Ovary (tissue), 7 donors: ENCODE measurements at regions not wholly inside any gene's neighbourhood (a gene's known extent, or its start where the extent isn't known, plus 50 kb on each side); places are given as distances from the start of the nearest gene placed in this dataset.
A peak's percentile ranks its signal among the peaks of the same experiment; 100 is the strongest.

Experiments
- DNase-seq, 5 donors: peaks; one replicate each; pipeline ENCODE4 v3.0.0-alpha.2; 2019 to 2020
- H3K27ac ChIP-seq, 2 donors: fragments of 200-600 bp; one replicate each; pipeline versions ENCODE4 v1.5.1 to v1.8.0; 2019 to 2022
- H3K27me3 ChIP-seq: fragments of 200-600 bp; one replicate; pipeline ENCODE4 v1.8.0; 2022
- H3K36me3 ChIP-seq: fragments of 200-600 bp; sonication (generic); one replicate; pipeline ENCODE4 v1.5.1; 2019
- H3K4me1 ChIP-seq: one replicate; pipeline ENCODE4 v1.8.1; 2013; ENCODE audit warnings: mild to moderate bottlenecking, moderate library complexity; ENCODE audit not compliant: insufficient read depth
- H3K4me3 ChIP-seq: fragments of 200-600 bp; sonication (generic); one replicate; pipeline ENCODE4 v1.5.1; 2017
- H3K9me3 ChIP-seq, 2 donors: fragments of 200-600 bp in 1 of 2; sonication (generic) in 1 of 2; one replicate each; pipeline versions ENCODE4 v1.5.1 to v1.8.1; 2013 to 2019; ENCODE audit warnings: mild to moderate bottlenecking in 1 of 2, moderate library complexity in 1 of 2
- CTCF ChIP-seq, 3 donors: fragments of 450-650 bp in 2 of 3; fragments of 200-600 bp in 1 of 3; IDR thresholded peaks; one replicate each; pipeline versions ENCODE4 v1.5.1 to v1.8.0; 2016 to 2022; ENCODE audit warnings: antibody characterized with exemption in 3 of 3, mild to moderate bottlenecking in 1 of 3
- EP300 ChIP-seq: sonication (generic); formaldehyde crosslinking; IDR thresholded peaks from one replicate; pipeline ENCODE4 v1.6.1; 2017; ENCODE audit warnings: antibody characterized with exemption
- POLR2A ChIP-seq: fragments of 450-650 bp; IDR thresholded peaks from one replicate; pipeline ENCODE4 v1.6.1; 2017; ENCODE audit warnings: antibody characterized with exemption, mild to moderate bottlenecking, moderate library complexity
- WGBS, 3 donors: extraction: QIAGEN DNeasy Blood & Tissue Kit in 1 of 3; methylation state at CpG; one replicate each; pipeline versions ENCODE4 v1.1.5 to v1.1.7; 2013 to 2017; 5-methylcytosine and 5-hydroxymethylcytosine counted together
- intact Hi-C, 4 donors: fragments of 100-400 bp; cut with DNase I; formaldehyde crosslinking; loops; one replicate each; pipeline versions ENCODE4 v1.11.0 to v1.15.1; 2022 to 2023
- donor health status: DM: no; HTN: no; CAD: no; lungs with moderate emphysema.
- donor health status: DM: no; HTN: no; CAD: no.
- donor health status: Bipolar disorder and iron deficiency.
- donor health status: DM: no; HTN: no; CAD: no.
- donor health status: DM: yes; HTN: yes; CAD: no.

- intact Hi-C loops, result no loop called here
- H3K9me3 ChIP-seq, result no peaks in the 10 kb centered on the region
Measured at GRCh38 chr2:65845442-65846182, 413.2 kb upstream of the SPRED2 start.

GRCh38 chr2:65842104-65842503, 409.7 kb upstream of the SPRED2 start:
- Histone ChIP-seq H3K36me3 (no peaks in the 10 kb centered on the region), H3K4me3 (no peak overlapping the region), H3K27ac (no peak overlapping the region), H3K9me3 (no peaks in the 10 kb centered on the region), H3K4me1 (no peaks in the 10 kb centered on the region), H3K27me3 (no peaks in the 10 kb centered on the region)
- no peak for DNase-seq
- 100% methylated on average over 1 of the region's 1 CpG for WGBS, 3 donors
- intact Hi-C loops, result no loop called here
- TF ChIP-seq POLR2A, result no peak

More at GRCh38 chr2:65845442-65846182, 413.2 kb upstream of the SPRED2 start:
- Histone ChIP-seq H3K36me3 (no peaks in the 10 kb centered on the region), H3K4me1 (no peaks in the 10 kb centered on the region), H3K4me3 (no peak overlapping the region), H3K27me3 (no peaks in the 10 kb centered on the region), H3K27ac (no peak overlapping the region)
- WGBS, 3 donors, result 68 to 70% (median 70%) methylated on average over 5 of the region's 5 CpGs
- TF ChIP-seq EP300 (no peak), CTCF (IDR thresholded peaks at IDR 0.05) (no peak), POLR2A (no peak)
- DNase-seq, result no peak

- Histone ChIP-seq H3K4me1 (peaks cover 6% of the 10 kb centered on the region), H3K36me3 (no peaks in the 10 kb centered on the region), H3K9me3 (no peaks in the 10 kb centered on the region), H3K4me3 (no peak overlapping the region), H3K27ac (no peak overlapping the region), H3K27me3 (no peaks in the 10 kb centered on the region)
- 68 to 81% (median 77%) methylated on average over 1 of the region's 1 CpG for WGBS, 3 donors
- no peak for DNase-seq
- intact Hi-C loops, result no loop called here
- TF ChIP-seq EP300, result no peak
- TF ChIP-seq CTCF (IDR thresholded peaks at IDR 0.05), result no peak
- TF ChIP-seq POLR2A, result no peak
Measured at GRCh38 chr2:65835975-65836549, 403.7 kb upstream of the SPRED2 start.

GRCh38 chr2:65834771-65835475, 402.5 kb upstream of the SPRED2 start:
- WGBS, 3 donors, result 20 to 26% (median 25%) methylated on average over 7 of the region's 7 CpGs
- peak in 4 of 5 donors; percentile 17 to 66 (median 53) for DNase-seq
- intact Hi-C loops, result no loop called here
- H3K27ac ChIP-seq, result no peak overlapping the region
- H3K9me3 ChIP-seq, result no peaks in the 10 kb centered on the region
- no peaks in the 10 kb centered on the region for H3K27me3 ChIP-seq
- TF ChIP-seq POLR2A (no peak), CTCF (IDR thresholded peaks at IDR 0.05) (no peak), EP300 (no peak)
- H3K36me3 ChIP-seq, result no peaks in the 10 kb centered on the region
- peaks cover 6% of the 10 kb centered on the region for H3K4me1 ChIP-seq
- no peak overlapping the region for H3K4me3 ChIP-seq

- H3K4me3 ChIP-seq, result no peak overlapping the region
- H3K4me1 ChIP-seq, result peaks cover 6% of the 10 kb centered on the region
- intact Hi-C loops, result no loop called here
- H3K27me3 ChIP-seq, result no peaks in the 10 kb centered on the region
- H3K9me3 ChIP-seq, result no peaks in the 10 kb centered on the region
- DNase-seq, result no peak
- H3K36me3 ChIP-seq, result no peaks in the 10 kb centered on the region
- TF ChIP-seq CTCF (IDR thresholded peaks at IDR 0.05), result no peak
- no peak for TF ChIP-seq POLR2A
- TF ChIP-seq EP300, result no peak
- 86 to 91% (median 86%) methylated on average over 6 of the region's 6 CpGs for WGBS, 3 donors
- H3K27ac ChIP-seq, result no peak overlapping the region
Measured at GRCh38 chr2:65834062-65834461, 401.7 kb upstream of the SPRED2 start.
